SKM-1 treated with dmso at 0.1 percent for 144 hours (cell line): ENCODE measurements at regions not wholly inside any gene's neighbourhood (a gene's known extent, or its start where the extent isn't known, plus 50 kb on each side); places are given as distances from the start of the nearest gene placed in this dataset.

Experiments used
- DNase-seq: peaks from one replicate; lab custom pipeline; 2025; ENCODE audit not compliant: unreplicated experiment; lab: John Stamatoyannopoulos, UW

DNA sequence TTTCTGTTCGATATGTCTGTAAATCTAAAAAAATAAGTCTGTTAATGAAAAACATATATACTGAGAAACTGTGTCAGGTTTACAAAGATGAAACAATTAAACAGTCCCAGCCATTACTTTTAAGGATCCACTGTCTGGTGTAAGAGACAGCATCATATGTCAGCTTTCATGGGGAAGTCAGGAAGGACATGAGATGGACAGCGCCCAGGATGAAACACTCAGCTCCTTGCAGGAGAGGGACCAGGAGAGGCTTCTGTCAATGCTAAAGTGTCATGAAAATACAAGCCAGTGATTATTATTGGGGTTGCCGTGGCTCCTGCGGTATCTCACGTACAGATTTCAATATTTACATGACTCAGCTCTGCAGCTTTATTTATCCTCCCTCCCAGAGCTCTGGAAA is 1524.6 kb downstream of the TBC1D22A start:
- no peak for DNase-seq

DNA sequence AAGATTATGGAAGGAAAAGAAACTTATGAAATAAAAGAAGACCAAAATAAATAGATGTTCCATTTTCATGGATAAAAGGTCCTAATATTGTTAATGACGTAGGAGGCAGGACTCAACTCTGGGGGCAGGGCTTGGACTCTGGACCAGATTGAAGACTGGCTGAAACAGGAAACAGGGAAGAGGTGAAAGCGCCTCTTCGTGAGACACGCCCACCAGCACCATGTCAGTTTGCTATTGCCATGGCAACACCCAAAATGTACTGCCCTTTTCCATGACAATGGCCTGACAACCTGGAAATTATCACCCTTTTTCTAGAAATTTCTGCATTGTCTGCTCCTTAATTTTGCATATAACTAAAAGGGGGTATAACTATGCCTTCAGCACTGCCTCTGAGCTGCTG is 1522.2 kb downstream of the TBC1D22A start:
- no peak for DNase-seq

DNA sequence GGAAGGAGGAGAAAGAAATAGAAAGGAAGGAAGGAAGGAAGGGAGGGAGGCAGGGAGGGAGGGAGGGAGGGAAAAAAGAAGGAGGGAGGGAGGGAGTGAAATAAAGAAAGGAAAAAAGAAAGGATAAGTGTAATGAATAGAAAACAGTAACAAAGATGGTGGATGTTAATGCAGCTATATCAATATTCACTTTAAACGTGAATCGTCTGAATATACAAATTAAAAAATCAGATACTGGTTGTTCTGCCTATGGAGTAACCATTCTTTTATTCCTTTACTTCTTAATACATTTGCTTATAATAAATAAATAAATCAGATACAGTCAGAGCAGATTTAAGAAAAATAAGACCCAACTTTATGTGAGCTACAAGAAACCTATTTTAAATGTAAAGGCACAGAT is 1520.4 kb downstream of the TBC1D22A start:
- no peak for DNase-seq

DNA sequence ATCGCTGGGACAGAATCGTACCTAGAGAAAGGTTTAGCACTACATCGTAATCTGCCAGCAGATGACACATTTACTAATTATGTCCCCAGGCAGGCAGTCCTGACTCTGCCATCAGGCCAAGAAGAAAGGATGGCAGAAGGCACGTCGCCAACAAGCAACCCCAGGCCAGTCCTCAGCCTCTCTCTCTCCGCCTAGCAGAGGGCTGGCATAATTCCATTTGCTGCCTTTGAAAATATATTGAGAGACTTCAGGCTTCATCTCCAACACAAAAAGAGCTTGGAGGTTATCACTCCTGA is 1517.0 kb downstream of the TBC1D22A start:
- DNase-seq = no peak

DNA sequence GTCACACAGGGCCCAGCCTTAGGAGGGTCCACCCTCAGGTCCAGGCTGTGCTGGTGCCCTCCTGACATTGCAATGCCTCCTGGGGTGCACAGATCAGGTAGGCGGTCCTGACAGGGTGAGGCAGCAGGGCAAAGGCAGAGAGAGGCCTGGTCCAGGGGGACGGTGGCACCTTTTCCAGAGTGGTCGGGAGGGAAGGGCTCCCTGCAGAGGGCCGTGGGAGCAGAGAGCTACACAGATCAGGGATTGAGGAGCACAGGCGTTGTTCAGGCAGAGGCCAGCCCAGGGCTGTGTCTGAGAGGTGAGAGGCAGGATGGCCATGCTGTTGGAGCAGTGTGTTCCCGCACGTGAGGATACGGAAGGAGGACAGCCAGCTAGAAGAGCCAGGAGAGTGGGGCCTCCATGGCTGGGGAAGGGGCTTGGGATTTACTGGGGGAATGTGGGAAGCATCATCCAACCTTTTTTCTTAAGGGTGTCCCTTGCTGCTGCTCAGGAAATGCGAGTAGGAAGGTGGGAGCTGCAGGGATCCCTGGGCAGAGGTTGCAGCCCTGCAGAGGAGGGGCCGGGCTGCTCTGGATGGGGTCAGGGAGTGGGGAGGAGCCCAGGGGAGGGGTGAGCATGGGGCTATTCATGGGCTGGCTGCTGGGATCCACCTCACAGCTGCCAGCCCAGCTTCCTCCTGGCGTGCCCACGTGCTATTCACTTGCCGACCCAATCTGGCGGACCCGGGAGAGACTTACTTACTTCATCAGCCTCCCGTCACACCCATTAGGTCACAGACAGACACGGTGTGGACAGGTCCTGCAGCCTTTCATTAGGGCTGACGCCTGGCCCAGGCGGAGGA is 1516.4 kb downstream of the TBC1D22A start:
- no peak for DNase-seq

DNA sequence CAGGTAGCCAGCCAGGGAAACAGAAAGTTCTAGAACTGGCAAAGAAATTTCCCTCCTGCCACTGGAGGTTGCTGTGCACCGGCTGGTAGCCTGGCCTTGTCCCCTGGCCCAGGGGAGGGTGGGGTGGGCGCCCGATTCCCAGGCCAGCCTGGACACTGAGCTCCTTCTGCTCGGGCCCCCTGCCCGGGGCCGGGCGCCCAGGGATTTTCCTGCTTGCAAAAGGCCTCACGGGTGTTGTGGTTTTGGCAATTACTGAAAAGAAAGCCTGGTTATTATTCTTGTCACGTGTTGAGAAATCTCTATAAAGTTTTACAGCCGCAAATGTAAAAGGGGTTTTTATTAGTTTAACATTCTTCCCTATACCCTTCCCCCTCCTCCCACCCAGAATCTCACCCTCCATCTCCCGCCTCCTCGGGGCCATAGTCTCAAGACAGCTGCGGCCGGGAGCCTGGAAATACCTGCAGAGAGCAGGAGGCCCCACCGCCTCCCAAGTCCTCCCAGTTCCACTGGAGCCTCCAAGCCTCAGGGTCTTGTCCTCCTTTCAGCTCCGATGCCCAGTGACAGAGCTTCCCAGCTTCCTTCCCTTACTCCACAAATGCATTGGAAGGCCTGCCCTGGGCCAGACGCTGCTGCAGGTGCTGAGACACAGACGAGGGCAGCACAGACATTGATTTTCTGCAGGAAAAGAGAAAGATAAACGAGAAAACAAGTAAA is 1515.6 kb downstream of the TBC1D22A start:
- DNase-seq = no peak

DNA sequence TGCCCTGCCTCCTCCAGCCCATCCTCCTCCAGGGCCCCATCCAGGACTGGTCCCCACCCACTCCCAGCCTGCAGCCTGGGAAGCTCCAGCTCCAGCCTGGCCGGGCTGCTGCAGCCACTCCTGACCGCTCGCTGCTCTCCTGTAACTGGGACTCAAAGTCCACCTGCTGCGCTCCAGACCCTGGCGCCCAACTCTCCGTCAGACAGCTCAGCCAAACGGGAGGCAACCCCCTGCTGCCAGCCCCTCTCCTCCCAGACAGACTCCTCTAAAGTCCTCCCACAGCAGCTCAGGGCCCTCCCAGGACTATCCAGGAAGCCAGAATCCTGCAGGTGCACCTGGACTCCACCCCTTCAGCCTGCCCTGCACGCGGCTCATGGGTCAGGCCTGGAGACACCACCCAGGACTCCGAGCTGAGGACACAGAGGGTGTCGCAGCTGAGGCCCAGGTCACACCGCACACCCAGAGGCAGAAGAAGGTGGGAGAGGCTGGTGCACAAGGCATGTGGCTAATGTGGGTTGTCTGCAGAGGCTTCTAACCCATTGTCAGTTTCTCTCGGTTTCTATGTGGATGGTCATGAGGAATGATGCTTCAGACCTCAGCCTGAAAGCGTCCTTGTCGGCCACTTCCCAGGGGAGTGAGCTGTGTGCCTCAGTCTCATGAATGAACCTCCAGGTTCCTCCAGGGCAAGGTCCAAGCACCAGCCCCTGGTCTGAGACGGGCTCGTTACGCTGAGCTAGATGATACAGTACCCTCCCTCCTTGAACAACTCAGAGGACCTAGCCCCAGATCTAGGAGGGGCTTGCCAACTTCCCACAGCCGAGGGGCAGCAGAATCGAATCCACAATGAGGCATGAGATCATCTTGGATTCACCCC is 1514.8 kb downstream of the TBC1D22A start:
- no peak for DNase-seq

DNA sequence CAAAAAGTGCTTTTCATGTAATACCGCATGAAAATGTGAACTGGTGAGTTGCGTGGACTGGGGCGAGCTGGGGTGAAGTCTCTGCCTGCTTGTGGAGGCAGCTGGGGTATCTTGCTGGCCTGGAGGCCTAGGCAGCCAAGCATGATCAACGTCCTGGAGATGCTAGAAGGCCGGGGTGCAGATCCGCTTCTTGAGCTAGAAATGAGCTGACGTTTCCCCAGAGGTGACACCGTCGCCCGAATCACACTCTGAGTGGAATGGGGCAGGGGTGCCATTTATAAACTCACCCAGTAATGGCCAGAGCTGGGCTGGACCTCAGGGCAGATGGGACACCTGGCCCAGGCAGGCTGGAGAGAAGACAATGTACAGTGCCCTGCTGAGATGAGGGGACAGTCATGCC is 1513.0 kb downstream of the TBC1D22A start:
- no peak for DNase-seq

DNA sequence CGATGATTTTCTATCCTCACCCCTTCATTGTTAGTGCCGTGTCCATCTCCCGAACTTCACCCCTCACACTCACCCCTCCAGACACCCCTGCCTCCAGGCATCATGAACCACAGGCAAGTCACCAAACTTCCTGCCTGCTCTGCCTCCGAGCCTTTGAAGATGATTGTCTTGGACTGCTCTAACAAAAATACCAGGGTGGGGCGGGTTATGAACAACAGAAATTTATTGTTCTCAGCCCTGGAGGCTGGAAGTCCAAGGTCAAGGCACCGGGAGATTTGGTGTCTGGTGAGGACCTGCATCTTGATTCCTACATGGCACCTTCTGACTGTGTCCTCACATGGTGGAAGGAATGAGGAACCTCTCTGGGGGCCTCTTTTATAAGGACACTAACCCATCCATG is 1508.3 kb downstream of the TBC1D22A start:
- no peak for DNase-seq

DNA sequence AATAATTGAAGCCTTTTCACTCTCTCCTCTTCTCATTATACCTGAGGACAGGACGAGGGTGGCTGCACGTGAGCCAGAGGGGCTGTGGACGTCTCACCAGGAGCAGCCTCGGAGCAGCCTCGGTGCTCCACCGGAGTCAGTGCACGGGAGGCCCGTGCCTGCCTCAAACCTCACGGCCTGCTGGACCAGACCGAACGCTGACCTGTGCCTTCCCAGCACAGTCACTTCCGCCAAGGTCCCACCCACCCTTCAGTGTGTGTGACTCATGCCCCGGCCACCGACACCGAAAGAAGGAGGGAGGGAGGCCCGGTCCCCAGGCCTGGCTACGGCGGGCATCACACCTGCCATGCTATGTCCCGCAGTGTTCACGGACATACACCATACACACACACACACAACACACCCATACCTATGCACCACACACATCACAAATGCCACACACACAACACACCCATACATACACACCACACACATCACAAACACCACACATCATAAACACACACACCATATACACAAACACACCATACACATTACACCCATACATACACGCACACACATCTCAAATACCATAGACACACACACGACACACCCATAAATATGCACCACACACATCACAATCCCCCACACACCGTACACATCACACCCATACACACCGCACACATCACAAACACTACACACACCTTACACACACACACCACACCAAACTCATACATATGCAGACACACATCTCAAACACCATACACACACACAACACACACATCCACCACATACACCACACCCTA is 1506.5 kb downstream of the TBC1D22A start:
- DNase-seq = no peak

DNA sequence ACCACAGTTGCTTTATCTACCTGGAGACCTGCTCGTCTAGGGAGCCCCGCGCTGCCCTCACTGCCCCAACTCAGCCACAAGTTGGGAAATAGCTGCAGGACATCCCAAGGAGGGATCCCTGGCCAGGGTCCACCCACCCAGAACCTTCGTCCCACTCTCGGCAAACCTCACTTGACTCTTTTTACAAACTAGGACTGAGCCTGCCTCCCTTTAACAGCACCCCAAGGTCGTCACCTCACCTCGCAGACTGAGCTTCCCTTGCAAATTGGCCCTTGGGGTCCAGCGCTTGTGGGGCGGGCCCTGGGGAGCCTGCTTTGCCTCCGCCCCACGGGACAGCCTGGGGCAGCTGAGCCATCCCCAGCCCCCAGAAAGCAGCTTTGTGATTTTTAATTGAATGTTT is 1505.8 kb downstream of the TBC1D22A start:
- DNase-seq = no peak

DNA sequence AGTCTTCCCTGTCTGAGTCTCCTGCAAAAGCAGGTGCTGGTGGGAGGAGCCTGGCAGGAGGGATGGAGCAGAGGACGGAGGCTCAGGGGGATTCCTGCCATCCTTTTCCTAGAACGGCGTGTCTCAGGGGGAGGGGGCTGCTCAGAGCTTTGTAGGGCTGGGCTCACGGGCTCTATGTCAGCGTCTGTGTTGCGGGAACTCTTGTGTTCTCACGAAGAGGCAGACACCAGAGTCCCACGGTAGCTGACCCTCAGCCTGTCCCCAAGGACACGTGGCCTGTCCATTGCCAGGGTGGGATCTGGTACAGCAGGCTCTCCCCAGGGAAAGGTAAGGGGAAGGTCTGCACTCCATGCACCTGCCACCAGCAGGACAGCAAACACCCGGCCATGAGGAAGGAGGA is 1505.2 kb downstream of the TBC1D22A start:
- DNase-seq = no peak

DNA sequence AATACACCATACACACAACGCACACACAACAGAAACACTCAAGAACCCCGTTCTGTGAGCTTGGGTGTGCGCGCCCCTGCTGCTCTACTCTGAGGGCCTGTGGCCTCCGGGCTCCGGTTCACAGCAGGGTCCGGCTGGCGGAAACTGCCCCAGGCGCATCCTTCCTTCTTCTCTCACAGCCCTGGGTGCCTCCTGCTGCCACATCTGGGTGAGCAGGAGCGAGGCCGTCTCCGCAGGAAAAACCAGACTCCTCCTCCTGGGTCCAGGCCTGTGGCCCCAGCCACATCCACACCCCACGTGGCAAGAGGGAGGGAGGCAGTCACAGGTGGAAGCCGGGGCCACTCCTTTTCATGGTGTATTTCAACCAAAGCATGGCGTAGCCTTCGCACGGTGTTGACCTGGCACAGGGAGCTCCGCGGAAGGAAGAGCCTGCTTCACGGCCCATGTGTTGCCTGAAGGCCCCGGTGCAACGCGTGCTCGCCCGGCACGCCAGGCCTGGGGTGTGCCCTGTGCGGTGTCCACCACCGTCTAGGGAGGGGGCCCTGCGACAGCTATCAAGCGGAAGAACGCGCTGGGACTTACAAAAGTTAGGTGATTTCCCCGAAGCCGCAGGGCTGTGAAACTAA is 1502.7 kb downstream of the TBC1D22A start:
- no peak for DNase-seq

DNA sequence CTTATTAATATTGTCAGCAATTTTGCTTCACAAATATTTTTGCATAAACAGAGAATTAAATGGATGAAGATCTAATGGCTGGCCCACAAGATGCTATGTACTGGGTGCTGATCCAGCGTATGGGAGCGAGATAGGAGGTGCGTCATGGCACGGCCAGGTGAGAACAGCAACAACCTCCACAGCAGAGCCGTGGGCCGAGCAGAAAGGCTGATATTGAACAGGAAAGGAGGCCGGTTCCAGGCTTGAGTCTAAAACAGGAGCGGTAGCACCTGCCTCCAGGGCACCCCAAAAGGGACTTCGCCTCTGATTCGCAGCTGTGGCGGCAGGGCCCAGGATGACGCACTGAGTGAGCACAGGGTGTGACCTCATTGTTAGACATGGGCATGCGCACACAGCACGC is 1502.1 kb downstream of the TBC1D22A start:
- no peak for DNase-seq

DNA sequence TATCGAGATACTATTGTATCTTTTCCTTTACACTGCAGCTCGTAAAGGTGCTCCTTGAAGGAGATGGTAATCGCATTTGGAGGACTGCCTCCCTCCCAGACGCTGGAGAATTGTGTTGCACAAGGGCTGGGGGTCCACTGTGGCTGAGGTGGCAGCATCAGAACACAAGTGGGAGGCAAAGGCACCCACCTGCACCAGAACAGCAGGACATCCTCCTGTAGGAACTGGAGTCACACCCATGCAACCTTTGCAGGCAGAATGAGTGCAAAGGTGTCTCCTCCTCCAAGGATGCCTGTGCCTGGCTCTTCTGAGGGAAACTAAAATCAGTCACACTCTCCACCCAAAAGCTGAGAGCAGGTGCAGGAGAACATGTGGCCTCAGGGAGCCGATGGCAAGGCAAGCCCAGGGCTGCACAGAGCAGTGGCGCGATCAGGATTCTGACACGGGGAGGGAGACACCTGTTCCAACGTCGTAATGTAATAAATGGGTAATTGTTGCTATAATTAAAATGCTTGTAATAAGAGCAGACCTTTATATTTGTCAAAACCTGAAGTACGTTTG is 1501.4 kb downstream of the TBC1D22A start:
- no peak for DNase-seq

DNA sequence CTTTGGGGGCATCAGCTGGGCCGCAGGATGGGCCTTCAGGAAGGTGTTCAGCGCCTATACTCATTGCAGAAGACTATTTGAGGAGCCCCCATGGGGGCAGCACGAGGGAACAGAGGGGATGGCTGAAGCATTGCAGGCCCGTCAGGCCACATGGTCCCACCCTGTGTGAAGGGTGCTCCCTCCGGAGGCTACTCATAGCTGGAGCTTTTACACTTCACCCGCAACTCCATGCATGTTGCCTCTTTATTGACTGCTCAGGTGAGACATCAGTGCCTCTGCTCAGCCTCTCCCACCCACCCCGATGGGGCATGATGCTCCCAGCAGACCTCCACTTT is 1500.9 kb downstream of the TBC1D22A start:
- DNase-seq = no peak

DNA sequence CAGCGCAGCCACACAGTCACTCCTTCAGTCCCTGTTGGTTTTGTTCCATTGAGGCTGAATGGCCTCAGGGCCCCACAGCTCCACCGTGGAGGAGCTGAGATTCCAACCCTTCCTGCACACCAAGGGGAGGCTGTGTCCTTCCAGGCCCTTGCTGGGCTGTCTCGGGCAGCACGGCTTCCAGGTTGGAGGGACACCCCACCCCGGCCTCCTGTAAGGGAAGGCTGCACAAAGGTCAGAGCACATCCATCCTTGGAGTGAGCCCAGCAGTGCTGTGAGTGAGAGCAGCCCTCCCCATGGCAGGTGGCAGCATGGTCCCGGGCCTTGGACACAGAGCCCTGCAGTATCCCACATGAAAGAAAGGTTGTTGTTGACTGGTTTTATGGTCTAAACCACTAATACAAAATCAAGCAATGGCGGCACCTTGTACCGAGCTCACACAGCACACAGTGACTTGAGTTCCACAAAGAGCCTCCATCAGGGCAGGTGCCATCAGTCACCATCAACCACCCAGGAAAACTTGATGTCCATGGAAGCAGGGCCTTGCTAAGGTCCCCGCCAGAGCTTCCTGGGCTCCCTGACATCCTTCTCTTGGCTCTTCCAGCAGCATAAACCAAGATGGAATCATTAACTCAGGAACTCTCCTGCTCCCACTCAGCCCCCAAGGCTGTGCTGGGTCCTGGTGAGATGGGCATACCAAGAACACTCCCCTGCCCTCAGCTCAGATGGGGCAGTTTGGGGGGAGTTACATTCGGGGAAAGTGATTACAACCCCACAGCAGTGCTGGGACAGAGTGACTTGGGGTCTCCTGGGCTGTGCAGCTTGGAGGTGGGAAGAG is 1500.4 kb downstream of the TBC1D22A start:
- DNase-seq = no peak

DNA sequence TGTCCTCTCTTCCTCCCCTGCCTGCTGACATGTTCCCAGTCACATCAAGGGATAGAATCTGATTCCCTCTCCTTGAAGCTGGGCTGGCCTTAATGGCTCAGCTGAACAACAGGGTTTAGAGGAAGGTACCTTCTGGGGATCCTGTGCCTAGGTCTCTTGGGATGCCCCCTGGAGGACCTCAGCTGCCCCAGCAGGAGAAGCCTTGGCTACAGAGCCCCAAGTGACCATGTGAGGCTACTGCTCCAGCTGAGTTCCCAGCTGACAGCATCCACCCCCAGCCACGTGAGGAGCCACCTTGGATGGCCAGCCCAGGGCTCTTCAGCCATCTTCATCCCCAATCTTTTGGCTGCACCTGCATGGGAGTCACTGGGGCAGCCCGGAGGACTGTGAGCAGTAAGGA is 1499.3 kb downstream of the TBC1D22A start:
- no peak for DNase-seq

DNA sequence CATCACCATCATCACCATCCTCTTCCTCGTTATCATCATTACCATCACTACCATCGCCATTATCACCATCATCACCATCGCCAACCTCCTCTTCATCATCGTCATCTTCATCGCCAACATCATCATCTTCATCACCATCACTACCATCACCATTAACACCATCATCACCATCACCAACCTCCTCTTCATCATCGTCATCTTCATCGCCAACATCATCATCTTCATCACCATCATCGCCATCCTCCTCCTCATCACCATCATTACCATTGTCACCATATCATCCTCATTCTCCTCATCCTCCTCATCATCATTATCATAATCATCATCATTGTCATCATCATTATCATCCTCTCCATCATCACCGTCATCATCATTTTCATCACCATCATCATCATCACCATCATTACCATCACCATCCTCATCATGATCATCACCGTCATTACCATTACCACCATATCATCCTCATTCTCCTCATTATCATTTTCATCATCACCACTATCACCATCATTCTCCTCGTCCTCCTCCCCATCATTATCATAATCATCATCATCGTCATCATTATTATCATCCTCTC is 1498.7 kb downstream of the TBC1D22A start:
- DNase-seq = no peak
